Mammary epithelial cell (primary cell): ENCODE measurements at regions not wholly inside any gene's neighbourhood (a gene's known extent, or its start where the extent isn't known, plus 50 kb on each side); places are given as distances from the start of the nearest gene placed in this dataset.

Experiments used
- EZH2 ChIP-seq: IDR thresholded peaks from 2 replicates; pipeline ENCODE4 v1.6.1; 2012; ENCODE audit warnings: low read length, inconsistent platforms, borderline replicate concordance
- TF ChIP-seq, protein P1 (sequence below), 2 donors: IDR thresholded peaks in 1 of 2; conservative IDR thresholded peaks in 1 of 2; 2 replicates each; pipeline ENCODE4 v1.5.1; 2011 to 2012; ENCODE audit warnings: inconsistent platforms in 2 of 2, low read length in 2 of 2, mild to moderate bottlenecking in 2 of 2, control low read depth in 1 of 2, low read depth in 1 of 2; ENCODE audit not compliant: insufficient read depth in 1 of 2; ENCODE audit errors: extremely low read depth in 1 of 2

GRCh38 chr7:22879280-22879679 lies 56.6 kb upstream of the TOMM7 start:
- TF ChIP-seq, protein P1, sequence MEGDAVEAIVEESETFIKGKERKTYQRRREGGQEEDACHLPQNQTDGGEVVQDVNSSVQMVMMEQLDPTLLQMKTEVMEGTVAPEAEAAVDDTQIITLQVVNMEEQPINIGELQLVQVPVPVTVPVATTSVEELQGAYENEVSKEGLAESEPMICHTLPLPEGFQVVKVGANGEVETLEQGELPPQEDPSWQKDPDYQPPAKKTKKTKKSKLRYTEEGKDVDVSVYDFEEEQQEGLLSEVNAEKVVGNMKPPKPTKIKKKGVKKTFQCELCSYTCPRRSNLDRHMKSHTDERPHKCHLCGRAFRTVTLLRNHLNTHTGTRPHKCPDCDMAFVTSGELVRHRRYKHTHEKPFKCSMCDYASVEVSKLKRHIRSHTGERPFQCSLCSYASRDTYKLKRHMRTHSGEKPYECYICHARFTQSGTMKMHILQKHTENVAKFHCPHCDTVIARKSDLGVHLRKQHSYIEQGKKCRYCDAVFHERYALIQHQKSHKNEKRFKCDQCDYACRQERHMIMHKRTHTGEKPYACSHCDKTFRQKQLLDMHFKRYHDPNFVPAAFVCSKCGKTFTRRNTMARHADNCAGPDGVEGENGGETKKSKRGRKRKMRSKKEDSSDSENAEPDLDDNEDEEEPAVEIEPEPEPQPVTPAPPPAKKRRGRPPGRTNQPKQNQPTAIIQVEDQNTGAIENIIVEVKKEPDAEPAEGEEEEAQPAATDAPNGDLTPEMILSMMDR (conservative IDR thresholded peaks at IDR 0.05 in 1 of 2, IDR thresholded peaks at IDR 0.05 in 1 of 2; ENCODE audit: extremely low read depth in 1 of 2, insufficient read depth in 1 of 2, low read depth in 1 of 2, low read length in 2 of 2): no peak
- no peak for TF ChIP-seq EZH2
